ENCODE measurements at regions not wholly inside any gene's neighbourhood (a gene's known extent, or its start where the extent isn't known, plus 50 kb on each side); places are given as distances from the start of the nearest gene placed in this dataset.
"Not testable (repeated sequence)": the region's sequence is repeated elsewhere in the genome, so short reads cannot be mapped to it uniquely, and the experiment has no call there.

DNA sequence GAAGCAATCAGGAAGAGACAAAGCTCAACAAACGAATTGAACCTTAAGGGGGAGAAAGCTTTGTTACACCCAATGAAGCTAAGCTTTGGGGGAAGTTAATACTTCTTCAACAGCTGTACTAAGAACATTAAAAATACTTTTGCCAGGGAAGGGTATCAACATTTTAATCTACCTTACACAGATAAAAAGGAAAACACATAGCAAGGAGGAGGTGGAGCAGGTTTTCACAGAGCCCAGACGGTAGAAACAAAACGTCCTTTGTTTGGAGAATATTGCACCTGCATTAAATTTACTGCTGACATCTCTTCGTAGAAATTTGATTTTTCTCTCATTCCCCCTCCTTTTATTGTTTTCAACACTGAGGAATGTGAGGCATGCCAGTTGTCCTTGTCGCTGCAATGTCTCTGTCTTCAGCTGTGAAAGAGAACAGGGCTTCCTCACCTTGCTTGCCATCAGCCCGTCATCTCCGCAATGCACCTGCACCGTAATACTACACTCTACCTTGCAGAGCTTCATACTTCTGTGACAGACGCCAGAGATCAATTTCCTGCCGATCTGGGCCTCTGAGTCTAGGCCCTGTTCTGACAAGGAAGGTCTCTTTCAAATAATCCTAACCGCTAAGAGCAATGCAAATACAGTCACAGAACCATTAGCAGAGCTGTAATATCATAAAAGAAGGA, 270.8 kb downstream of the SPRY2 start:
- no peak for DNase-seq

DNA sequence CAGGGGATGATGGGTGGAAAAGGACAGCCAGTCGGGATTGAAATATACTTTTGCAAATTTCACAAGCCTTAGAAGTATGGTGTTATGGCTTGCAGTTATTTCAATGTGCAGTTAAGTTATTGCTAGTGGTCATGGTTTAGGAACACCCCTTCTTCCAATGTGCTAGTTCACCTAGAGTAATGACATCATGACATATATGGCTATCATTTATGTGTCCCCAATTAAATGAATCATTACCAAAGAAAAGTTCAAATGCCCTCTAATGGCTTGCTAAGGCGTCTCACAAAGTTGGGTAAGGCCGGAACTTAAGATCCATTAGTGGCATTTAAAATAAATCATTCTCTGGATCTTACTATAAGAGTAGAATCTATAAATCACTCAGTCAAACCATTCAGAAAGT, 271.6 kb downstream of the SPRY2 start:
- no peak for DNase-seq

DNA sequence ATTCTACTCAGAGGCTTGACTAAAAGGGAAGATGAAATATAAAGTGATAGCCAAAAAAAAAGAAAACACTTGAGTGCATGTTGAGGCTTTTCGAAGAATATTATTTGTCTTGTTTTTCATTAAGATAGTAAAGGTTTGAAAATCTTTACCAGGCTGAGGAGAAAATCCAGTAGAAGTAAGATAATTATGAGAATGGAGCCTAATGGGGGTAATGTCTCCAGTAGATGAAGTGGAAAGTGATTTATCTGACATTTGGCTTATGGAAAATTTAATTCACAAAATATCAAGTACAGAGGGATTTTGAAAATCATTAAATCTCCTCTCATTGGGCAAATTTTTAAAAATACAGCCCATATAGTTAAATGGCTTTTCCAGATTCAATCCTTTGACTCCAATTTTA, 274.9 kb downstream of the SPRY2 start:
- DNase-seq, result no peak

DNA sequence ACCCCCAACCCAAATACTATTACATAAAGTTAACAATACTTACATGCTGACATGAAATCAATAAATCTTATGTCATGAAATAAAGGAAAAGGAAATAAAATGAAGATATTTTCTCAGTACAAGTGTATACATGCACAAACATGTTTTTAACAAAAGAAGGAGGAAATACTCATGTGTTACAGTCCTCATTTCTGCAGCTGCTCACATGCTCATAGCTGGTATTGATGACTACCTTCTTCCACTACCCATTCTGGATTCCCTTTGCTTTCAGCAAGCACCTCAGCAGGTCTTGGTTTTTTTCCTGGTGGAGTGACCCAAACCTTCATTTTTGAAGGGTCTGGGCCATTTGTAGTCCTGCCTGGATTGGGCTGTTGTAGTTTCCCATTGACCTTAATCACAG, 278.5 kb downstream of the SPRY2 start:
- DNase-seq, result not testable (repeated sequence)

DNA sequence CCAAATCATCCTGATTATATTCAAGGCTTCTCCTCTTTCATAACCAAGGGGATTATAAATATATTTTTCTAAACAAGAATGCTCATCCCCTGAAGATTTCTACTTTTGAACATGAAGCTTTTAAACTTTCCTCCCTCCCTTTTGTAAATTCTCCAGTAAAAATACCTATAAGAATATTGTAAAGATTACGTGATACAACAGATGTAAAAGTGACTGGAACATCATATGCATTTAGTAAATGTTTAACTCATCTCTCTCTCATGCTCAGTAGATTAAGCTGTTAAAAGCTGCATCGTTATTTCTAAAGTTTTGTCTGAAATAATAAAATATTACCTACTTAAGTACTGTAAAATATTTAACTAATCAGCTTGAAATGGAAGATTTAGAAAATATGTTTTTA, 281.1 kb downstream of the SPRY2 start:
- DNase-seq, result no peak

DNA sequence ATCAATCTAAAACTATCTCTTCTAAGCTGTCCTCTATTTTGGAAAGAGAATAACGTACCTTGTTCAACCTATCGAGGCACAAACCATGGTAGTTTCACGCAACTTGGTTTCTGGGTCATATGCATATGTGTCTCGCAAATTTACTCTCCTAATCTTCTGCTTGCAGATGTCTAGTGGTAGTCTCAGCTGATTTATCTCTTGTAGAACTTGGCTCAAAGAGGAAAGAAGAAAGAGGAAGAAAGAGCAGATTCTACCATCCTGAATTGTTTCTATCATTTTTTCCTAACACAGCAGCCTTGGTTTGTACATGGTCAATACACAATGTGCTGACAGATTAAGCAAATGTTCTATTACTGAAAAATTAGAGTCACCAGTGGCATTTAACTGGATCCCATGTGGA, 282.3 kb downstream of the SPRY2 start:
- no peak for DNase-seq

DNA sequence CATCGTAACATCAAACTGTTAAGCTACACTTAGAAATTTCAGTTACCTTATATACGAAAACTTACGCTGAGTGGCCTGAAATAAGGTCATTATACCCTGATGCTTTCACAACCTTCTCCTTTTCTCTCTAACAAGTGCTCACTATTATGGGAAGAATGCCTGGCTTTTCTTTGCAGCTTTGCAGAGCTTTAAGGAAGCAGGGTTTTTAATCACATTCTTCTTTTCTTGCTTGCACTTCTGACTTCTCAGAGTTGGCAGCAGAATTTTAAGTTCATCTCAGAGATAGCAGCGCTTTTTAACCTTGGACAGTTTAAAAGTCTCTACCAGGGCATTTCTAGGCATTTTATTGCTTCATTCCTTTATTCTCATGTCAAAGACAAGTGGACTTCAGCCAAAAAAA, 285.1 kb downstream of the SPRY2 start:
- DNase-seq, result no peak

DNA sequence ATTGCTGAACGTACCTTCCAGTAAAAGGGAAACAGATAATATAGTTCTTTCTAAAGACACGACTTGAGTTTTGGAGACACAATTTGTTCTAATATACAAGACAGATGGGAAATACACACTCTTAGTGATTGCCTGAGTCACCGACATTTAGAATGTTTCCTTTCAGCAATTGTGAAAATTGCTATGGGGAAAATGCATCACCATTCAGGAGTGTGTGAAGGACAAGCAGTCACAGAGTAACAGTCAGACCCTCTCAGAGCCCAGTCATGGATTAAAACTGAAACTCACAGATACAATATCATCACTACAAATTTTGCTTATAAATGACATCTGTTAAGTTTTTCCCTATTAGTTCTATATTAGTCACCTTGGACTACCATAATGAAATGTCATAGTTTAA, 286.1 kb downstream of the SPRY2 start:
- peak; percentile 68 for DNase-seq

DNA sequence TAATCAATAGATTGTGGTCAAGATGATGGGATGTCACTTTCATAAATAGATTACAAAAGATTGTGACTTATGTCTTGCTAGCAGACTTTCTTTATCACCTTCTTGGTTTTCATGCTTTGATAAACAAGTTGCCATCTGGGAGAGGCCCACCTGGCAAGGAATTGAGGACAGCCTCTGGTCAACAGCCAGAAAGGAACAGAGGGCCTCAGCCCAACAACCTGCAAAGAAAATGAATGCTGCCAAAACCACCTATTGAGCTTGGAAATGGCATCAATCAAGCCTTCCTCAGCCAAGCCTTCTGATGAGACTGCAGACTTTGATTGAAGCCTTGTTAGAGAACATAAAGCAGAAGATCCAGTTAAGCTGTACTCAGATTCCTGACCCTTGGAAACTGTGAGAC, 288.6 kb downstream of the SPRY2 start:
- DNase-seq, result no peak

DNA sequence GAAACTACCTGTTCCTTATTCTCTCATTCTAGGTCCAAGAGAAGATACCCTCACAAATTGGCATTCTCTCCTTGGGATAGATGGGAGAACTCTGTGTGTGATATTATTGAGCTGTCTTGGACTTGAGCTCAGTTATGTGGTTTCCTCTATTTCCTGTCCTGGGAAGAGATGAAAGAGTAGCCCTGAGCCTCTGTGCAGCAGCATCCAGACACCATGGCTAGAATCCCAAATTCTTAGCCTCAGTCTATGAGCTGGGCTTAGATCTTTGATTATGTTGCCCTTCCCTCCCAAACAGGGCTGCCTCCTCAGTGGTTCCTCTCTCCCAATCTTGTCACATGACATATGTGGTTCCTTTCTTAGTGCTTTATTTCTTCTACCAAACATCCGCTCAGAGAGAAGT, 290.7 kb downstream of the SPRY2 start:
- no peak for DNase-seq

DNA sequence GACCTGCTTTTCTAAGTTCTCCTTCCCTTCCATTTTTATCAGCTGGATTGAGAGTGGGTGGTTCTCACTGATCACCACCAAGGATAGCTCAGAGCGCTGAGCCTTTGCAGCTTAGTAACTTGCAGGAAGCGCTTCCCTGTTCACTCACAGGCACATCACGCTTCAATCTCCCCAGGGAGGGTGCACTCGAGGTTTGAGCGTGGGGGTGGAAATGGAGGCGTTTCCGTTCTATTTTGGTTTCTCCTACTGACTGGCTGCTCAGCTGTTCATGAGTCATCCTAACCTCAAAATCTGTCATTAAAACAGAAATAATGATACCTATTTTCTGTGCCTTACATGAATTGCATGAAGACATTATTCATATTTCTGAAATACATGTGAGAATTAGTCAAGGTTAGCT, 292.1 kb downstream of the SPRY2 start:
- peak; percentile 97 for DNase-seq

DNA sequence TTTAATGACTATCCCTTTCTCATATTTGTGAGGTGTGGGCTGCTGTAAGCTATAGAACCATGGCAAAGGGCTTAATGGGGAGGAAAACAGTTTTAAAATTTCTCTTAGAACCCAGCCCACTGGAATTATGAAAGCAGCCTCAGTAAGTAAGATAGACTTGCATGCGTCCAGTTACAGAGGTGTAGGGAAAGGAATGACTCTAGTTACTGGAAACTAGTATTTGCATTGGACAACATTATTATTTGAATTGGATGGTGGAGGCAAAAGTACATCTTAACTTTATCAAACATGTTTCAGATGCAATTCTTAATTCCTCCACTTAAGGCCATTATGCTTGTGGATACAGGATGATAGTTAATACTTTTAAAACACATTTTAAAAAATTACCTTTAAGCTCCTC, 292.9 kb downstream of the SPRY2 start:
- no peak for DNase-seq

DNA sequence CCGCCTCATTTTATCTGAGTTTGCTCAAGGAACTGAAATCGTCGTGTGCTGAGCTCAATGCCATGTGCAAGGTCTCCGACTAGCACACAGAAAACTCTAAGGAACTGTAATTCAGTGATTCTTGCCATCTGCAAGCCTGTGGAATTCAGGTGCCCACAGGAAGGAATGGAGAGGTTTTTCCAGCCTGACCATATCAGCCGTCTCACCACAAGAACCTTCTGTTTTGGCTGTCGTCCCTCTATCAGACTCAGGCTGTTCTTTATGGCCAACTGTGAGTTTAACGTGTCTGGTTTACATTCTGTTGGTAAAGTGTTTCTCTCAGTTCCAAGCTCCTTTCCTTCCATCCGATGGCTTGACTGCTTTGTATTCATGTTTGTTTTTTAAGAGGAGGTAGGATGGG, 293.5 kb downstream of the SPRY2 start:
- no peak for DNase-seq

DNA sequence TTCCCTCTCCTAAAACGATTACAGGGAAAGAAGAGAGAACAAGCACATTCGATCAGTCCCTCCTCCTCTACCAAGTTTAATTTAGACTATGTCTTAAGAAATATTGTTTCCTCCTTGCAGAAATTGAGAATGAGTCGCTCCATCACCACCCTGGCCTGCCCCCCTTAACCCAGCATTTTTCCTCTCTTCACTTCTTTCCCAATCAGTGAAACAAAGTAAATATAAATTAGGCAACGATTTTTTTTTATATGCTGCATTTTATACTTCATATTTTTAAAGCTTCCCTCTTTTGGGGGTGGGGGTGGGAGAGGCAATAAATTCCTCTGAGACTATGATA, 300.0 kb downstream of the SPRY2 start:
- DNase-seq, result peak; percentile 62

DNA sequence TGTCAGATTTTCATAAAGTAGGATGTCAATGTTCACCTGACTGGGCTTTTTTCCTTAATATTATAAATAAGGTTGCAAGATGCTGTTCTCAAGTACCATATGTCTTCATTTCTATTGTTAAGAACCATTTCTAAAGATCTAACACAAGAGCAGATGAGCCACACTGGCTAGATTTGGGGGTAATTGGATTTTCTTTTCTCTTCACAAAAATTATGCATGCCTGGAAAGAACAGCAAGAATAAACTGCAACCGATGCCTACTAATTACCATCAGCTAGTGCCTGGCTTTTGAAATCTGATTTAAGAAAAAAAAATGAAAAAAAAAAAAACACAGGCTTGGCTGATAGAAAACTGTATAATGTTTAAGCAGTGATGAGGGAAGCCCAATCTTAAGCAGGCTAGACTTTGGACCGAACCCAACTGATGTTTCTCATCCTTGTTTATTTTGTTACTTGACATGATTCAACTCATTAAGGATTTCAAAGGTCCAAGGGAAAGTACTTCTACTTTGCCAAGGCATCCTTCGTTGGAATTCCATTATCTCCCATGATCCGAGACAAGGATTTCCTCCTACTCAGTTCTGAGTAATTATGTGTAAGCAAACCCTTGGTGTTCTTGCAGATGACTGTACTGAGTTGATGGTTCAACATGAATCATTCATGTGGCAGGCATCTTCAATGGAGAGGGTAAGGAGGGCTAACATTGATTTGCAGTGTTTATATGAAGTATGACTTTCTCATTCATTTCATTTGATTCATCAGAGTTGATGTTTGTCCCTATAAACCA, 300.5 kb downstream of the SPRY2 start:
- peak; percentile 74 for DNase-seq

DNA sequence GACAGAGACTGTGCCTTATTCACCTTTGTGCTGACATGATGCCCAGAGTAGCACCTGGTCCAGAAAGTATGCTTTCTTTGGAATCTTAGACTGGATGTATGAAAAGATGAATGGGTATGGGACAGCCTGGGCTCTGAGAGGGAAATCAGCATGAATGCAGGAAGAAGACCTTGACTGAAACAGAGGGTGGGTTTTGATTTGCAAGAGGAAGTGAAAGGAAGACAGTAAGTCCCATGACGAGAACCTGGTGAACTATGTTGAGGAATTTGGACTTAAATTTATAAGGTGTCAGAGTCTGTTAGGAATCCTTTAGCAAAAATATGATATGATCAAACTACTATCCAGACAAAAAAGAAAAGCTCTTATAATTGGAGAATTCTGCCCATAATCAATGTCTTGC, 301.9 kb downstream of the SPRY2 start:
- DNase-seq, result peak; percentile 23

DNA sequence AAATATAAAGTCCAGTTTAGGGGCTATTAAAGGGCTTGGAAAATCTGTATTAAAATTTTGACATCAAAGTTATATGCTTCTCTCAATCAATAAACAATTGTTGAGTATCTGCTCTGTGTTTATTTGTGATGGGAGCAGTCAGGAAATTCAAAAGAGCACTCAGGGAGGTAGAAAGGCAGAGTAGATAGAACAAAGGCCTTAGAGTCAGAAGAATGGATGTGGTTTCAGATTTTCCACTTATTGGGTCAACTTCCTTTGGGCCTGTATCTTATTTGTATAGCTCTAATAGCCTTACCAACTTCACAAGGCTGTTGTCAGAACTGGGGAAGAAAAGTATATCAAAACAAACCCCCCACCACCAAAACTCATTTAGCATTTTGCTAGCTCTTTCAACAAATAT, 302.6 kb downstream of the SPRY2 start:
- DNase-seq, result no peak

DNA sequence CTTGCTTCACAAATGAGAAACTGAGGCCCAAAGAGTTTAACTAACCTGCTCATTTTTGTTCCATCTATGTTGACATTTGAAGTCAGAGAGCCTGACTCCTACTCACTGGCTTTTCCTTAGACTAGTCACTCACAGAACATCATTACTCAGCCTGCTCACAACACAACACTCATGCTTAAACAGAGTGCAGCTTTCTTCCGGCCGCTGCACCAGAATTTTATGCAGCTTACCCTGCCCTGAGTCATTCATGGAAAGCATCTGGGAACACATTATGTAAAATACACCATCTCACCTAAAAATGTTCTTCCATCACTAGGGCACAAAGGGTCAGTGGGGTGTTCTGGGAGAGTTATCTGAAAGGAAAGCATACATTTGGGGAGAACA, 303.4 kb downstream of the SPRY2 start:
- peak; percentile 88 for DNase-seq

DNA sequence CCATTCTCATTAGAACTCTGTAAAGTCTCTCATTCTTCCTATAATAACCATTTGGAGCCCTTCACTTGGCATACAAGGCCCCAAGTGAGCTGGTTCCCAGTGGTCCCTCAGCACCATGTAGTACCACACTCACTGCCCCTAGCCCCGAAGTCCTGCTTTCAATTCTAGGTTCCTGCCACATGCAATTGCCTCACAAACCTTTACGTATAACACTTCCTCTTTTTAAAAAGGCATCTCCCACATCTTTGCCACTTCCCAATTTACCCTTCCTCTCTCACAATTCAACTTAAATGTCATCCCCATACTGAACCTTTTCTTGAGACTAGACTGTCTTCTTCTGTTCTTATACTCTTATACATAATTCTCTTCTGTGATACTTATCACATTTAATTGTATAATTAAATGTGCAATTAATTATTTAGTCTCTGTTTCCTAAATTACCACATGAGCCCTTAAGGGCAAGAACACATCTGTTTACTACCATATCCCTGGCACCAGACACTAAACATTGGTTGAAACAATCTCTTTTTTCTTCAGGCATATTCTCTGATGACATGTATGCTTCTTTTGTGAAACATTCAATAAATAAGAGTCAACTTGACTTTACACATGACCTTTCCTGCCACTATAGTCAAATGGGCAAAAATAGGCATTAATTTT, 304.0 kb downstream of the SPRY2 start:
- peak; percentile 90 for DNase-seq

DNA sequence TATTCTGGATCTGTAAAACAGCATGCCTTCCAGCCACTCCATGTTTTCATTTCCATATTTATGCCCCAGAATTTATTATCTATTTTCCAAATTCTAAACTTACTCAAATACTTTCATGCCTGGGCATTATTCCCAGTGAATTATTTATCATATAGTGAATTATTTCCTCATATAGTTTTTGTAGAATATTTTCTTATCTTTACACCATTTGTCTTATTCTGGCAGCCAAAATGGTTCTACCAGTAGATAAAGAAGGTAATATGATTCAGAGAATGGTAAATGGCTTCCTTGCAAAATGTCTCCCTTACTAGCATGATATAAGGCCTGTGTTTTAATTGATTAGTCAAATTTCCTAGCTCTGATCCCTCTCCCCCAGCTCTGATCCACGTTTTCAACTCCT, 305.8 kb downstream of the SPRY2 start:
- DNase-seq, result no peak

DNA sequence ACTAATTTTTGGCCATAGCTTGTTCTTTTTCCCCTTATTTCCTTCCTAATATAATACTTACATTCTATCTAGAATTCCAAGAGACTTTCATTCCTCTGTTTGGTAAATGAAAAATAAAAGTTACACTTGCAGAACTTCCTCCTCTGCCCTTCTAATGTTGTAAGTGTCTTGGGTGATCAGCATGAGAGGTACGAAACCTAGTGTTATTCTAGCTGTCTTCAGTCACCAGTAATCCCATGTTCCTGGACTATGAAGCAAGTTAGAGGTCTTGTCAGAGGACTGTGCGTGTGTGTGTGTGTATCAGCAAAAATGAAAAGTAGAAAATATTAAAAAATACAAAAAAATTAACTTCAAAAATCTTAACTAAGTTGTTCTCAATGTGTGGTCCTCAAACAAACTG, 307.0 kb downstream of the SPRY2 start:
- peak; percentile 46 for DNase-seq

DNA sequence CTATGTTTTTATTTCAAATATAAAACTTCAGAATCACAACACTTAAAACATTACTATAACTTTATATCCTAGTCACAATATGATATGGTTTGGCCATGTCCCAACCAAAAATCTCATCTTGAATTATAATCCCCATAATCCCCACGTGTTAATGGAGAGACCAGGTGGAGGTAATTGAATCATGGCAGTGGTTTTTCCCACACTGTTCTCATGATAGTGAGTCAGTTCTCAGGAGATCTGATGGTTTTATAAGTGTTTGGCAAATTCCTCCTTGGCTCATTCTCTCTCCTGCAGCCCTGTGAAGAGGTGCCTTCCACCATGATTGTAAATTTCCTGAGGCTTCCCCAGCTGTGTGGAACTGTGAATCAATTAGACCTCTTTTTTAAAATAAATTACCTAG, 307.6 kb downstream of the SPRY2 start:
- no peak for DNase-seq

DNA sequence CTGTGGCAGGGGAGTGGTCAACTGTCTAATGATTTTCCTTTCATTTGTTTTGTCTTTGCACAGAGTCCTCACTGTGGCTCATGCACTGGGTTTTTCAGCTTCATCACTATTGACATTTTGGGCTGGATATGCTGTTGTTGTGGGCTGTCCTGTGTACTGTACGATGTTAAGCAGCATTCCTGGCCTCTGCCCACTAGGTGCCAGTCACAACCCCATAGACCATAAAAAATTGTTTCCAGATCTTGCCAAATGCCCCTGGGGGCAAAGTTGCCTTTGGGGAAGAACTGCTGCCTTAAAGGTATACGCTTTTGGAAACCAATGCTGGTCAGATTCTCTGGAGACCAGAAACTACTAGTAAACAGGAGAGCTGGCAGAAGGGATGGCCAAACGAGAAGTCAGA, 310.4 kb downstream of the SPRY2 start:
- peak; percentile 30 for DNase-seq

DNA sequence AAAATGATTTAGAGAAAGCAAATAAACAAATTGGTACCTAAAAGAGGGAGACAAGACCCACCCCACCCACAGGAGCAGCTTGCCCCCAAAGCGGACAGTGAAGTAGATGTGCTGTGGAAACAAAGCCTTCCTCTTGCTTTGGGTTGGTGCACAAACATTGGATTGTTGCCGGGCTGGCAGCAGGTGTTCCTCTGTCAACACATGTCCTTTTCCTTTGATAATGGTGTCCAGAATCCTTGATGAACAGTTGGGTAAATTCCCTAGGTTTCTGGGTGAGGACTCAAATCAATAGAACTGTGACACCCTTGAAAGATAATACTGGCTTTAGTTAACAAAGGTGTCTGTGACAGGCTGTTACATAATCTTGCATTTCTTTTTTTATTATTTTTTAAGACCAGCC, 311.8 kb downstream of the SPRY2 start:
- no peak for DNase-seq

DNA sequence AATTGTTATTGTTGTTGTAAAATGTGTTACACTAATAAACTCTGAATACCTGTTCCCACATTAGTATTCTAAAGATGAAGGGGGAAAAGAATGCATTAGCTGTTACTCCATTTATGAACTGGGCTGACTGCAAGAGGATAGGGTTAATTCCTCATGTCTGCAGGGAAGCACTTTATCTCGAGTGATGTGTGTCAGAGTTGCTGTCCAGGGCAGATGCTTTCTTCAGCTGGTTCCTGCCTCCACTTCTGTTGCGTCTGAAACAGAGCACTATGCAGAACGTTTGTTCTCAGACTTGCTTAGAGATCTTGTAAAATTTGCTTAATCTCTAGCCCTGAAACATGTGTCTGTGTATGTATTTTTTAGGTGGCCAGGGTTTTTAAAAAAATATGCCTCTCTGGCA, 318.8 kb downstream of the SPRY2 start:
- no peak for DNase-seq
